GM23248 (cell line): ENCODE measurements at regions not wholly inside any gene's neighbourhood (a gene's known extent, or its start where the extent isn't known, plus 50 kb on each side); places are given as distances from the start of the nearest gene placed in this dataset.

Experiments
- DNase-seq: peaks from one replicate; pipeline ENCODE4 v3.0.0-alpha.2; 2015
- H2AFZ ChIP-seq: fragments of 200-600 bp; sonication (generic); 2 replicates; pipeline ENCODE4 v1.6.1; 2016; ENCODE audit warnings: antibody characterized with exemption
- H3F3A ChIP-seq: fragments of 200-600 bp; sonication (generic); 2 replicates; pipeline ENCODE4 v1.6.1; 2016; ENCODE audit warnings: mild to moderate bottlenecking, antibody characterized with exemption, mixed run types; ENCODE audit not compliant: insufficient read depth
- H3K27ac ChIP-seq: fragments of 200-600 bp; sonication (generic); 2 replicates; pipeline ENCODE4 v1.5.1; 2016; ENCODE audit warnings: mild to moderate bottlenecking
- H3K27me3 ChIP-seq: fragments of 200-600 bp; sonication (generic); replicated peaks from 2 replicates; pipeline ENCODE4 v1.6.1; 2016; ENCODE audit warnings: mild to moderate bottlenecking; ENCODE audit not compliant: insufficient read depth
- H3K36me3 ChIP-seq: fragments of 200-600 bp; sonication (generic); 2 replicates; pipeline ENCODE4 v1.6.1; 2016; ENCODE audit warnings: low read depth, mild to moderate bottlenecking
- H3K4me1 ChIP-seq: fragments of 200-600 bp; sonication (generic); 2 replicates; pipeline ENCODE4 v1.6.1; 2016; ENCODE audit warnings: mild to moderate bottlenecking; ENCODE audit not compliant: insufficient read depth
- H3K4me2 ChIP-seq: fragments of 200-600 bp; sonication (generic); one replicate; pipeline ENCODE4 v1.6.1; 2016; ENCODE audit warnings: mild to moderate bottlenecking; ENCODE audit not compliant: unreplicated experiment
- H3K4me3 ChIP-seq: fragments of 200-600 bp; sonication (generic); 2 replicates; pipeline ENCODE4 v1.5.1; 2016; ENCODE audit warnings: mild to moderate bottlenecking
- H3K79me2 ChIP-seq: fragments of 200-600 bp; sonication (generic); 2 replicates; pipeline ENCODE4 v1.6.1; 2016; ENCODE audit warnings: mild to moderate bottlenecking; ENCODE audit not compliant: insufficient read depth
- H3K9ac ChIP-seq: fragments of 200-600 bp; sonication (generic); 2 replicates; pipeline ENCODE4 v1.6.1; 2016; ENCODE audit warnings: mild to moderate bottlenecking
- H3K9me2 ChIP-seq: fragments of 200-600 bp; sonication (generic); 2 replicates; pipeline ENCODE4 v1.6.1; 2016; ENCODE audit warnings: mixed run types, mild to moderate bottlenecking, moderate library complexity; ENCODE audit not compliant: insufficient read depth
- H3K9me3 ChIP-seq: fragments of 200-600 bp; sonication (generic); one replicate; pipeline ENCODE4 v1.6.1; 2017; ENCODE audit warnings: low read depth
- H4K20me1 ChIP-seq: fragments of 200-600 bp; sonication (generic); 2 replicates; pipeline ENCODE4 v1.6.0; 2016; ENCODE audit not compliant: insufficient read depth
- EZH2 ChIP-seq: fragments of 200-600 bp; sonication (generic); IDR thresholded peaks from 2 replicates; pipeline ENCODE4 v1.6.1; 2018; ENCODE audit warnings: antibody characterized with exemption, mild to moderate bottlenecking; ENCODE audit not compliant: insufficient read depth, poor library complexity, severe bottlenecking
- EZH2phosphoT487 ChIP-seq: fragments of 200-600 bp; sonication (generic); IDR thresholded peaks from 2 replicates; pipeline ENCODE4 v1.6.1; 2018; ENCODE audit warnings: antibody characterized with exemption, moderate library complexity, mild to moderate bottlenecking, low read depth; ENCODE audit not compliant: insufficient read depth
- WGBS, 2 experiments: methylation state at CpG; one replicate each; pipeline ENCODE4 v1.1.6; 2015 to 2017; ENCODE audit warnings: low lambda C conversion rate in 2 of 2, low coverage in 1 of 2; ENCODE audit errors: missing lambda C conversion rate in 2 of 2; 5-methylcytosine and 5-hydroxymethylcytosine counted together
- in situ Hi-C: fragments of 300-500 bp; cut with MboI; formaldehyde crosslinking; loops from 2 replicates; pipeline ENCODE4 v1.15.0; 2020

DNA sequence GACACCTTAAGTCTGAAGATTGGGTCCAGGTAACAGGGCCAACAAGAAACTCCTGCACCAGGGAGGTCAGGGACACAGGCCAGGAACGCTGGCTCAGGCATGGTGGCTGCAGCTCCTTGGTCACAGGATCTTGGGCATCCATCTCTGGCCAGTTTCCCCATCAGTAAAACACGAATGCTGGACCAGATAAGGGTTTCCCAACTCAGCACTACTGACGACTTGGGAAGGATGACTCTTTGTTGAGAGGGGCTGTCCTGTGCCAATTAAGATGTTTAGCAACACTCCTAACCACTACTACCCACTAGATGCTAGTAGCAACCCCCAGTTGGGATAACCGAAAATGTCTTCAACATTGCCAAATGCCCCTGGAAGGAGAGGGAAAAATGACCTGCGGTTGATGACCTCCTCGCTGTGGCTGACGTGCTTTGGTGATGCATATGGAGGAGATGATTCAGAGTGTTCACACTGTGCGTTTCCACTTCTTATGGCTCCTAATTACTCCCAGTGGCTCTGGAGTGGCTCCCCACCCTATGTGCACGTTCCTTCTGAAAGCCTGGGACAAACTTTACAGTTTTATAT lies 261.9 kb downstream of the CDH26 start:
- WGBS, 2 experiments, result 14 to 16% methylated on average over 9 of the region's 9 CpGs
- in situ Hi-C loops, result loop anchor here (25.0 kb wide), 1 partner anchor 1667 kb away; no protein-coding TSS in a partner anchor

GRCh38 chr20:60220706-60221105 lies 262.5 kb downstream of the CDH26 start:
- Histone ChIP-seq H3K79me2 (no peaks in the 10 kb centered on the region), H3K4me1 (no peaks in the 10 kb centered on the region), H2AFZ (no peak overlapping the region), H3K36me3 (no peaks in the 10 kb centered on the region), H3K9me2 (no peaks in the 10 kb centered on the region), H4K20me1 (no peaks in the 10 kb centered on the region), H3K9me3 (no peaks in the 10 kb centered on the region), H3K27ac (no peak overlapping the region), H3K9ac (no peak overlapping the region), H3K4me3 (no peak overlapping the region), H3F3A (no peaks in the 10 kb centered on the region), H3K4me2 (no peak overlapping the region), H3K27me3 (no peaks in the 10 kb centered on the region)
- no peak for DNase-seq
- TF ChIP-seq EZH2phosphoT487 (no peak), EZH2 (no peak)
- WGBS, 2 experiments, result 53 to 56% methylated on average over 8 of the region's 8 CpGs
- in situ Hi-C loops, result loop anchor here (25.0 kb wide), 1 partner anchor 1667 kb away; no protein-coding TSS in a partner anchor

More for the DNA sequence above, 261.9 kb downstream of the CDH26 start:
- H3K4me1 ChIP-seq, result no peaks in the 10 kb centered on the region
- H3K27me3 ChIP-seq, result no peaks in the 10 kb centered on the region
- no peaks in the 10 kb centered on the region for H3F3A ChIP-seq
- TF ChIP-seq EZH2phosphoT487 (0 out of 2 replicates have a peak, but pooled peaks have one; percentile 60), EZH2 (no peak)
- H3K9ac ChIP-seq, result no peak overlapping the region
- no peak overlapping the region for H3K27ac ChIP-seq
- no peak overlapping the region for H2AFZ ChIP-seq
- no peaks in the 10 kb centered on the region for H3K9me3 ChIP-seq
- peak; percentile 82 for DNase-seq
- no peaks in the 10 kb centered on the region for H4K20me1 ChIP-seq
- H3K4me2 ChIP-seq, result no peak overlapping the region
- H3K79me2 ChIP-seq, result no peaks in the 10 kb centered on the region
- no peaks in the 10 kb centered on the region for H3K9me2 ChIP-seq
- H3K36me3 ChIP-seq, result no peaks in the 10 kb centered on the region
- H3K4me3 ChIP-seq, result no peak overlapping the region

- WGBS, 2 experiments, result 48 to 57% methylated on average over 3 of the region's 3 CpGs
- H3K4me1 ChIP-seq, result no peaks in the 10 kb centered on the region
- no peak overlapping the region for H3K9ac ChIP-seq
- no peak for DNase-seq
- no peaks in the 10 kb centered on the region for H3K27me3 ChIP-seq
- no peak overlapping the region for H3K4me2 ChIP-seq
- H3K79me2 ChIP-seq, result no peaks in the 10 kb centered on the region
- H3K9me3 ChIP-seq, result no peaks in the 10 kb centered on the region
- in situ Hi-C loops, result loop anchor here (25.0 kb wide), 1 partner anchor 1666 kb away; no protein-coding TSS in a partner anchor
- H3K4me3 ChIP-seq, result no peak overlapping the region
- H2AFZ ChIP-seq, result no peak overlapping the region
- H3F3A ChIP-seq, result no peaks in the 10 kb centered on the region
- H4K20me1 ChIP-seq, result no peaks in the 10 kb centered on the region
- no peaks in the 10 kb centered on the region for H3K9me2 ChIP-seq
- H3K36me3 ChIP-seq, result no peaks in the 10 kb centered on the region
- H3K27ac ChIP-seq, result no peak overlapping the region
- TF ChIP-seq EZH2, result no peak
- TF ChIP-seq EZH2phosphoT487, result no peak
These were observed 263.4 kb downstream of the CDH26 start for GRCh38 chr20:60221593-60221992.

DNA sequence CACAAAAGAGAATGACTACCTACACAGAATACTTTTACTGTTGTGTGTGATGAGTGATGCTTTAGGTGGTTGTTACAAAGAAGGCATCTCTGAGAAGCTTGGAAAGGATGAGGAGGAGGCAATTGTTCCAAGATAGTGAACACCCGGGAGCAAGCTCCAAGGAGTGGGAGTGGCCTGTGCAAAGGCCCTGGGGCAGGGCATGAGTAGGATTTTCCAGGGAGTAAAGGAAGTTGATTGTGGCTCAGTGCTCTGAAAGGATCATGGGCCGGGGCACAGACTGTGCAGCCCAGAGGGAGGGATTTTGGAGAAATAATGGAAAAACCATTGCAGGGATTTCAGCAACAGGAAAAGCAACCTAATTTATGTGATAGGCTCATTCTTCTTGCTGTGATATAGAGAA lies 264.3 kb downstream of the CDH26 start:
- 61 to 63% methylated on average over 2 of the region's 2 CpGs for WGBS, 2 experiments

More for the DNA sequence above, 264.3 kb downstream of the CDH26 start:
- no peak overlapping the region for H3K27ac ChIP-seq
- in situ Hi-C loops, result loop anchor here (25.0 kb wide), 1 partner anchor 1665 kb away; no protein-coding TSS in a partner anchor
- H3K4me3 ChIP-seq, result no peak overlapping the region
- H3K27me3 ChIP-seq, result no peaks in the 10 kb centered on the region
- no peaks in the 10 kb centered on the region for H4K20me1 ChIP-seq
- H3K9ac ChIP-seq, result no peak overlapping the region
- H3K79me2 ChIP-seq, result no peaks in the 10 kb centered on the region
- H3K36me3 ChIP-seq, result no peaks in the 10 kb centered on the region
- no peaks in the 10 kb centered on the region for H3K4me1 ChIP-seq
- TF ChIP-seq EZH2, result no peak
- no peak for TF ChIP-seq EZH2phosphoT487
- no peak overlapping the region for H2AFZ ChIP-seq
- no peak overlapping the region for H3K4me2 ChIP-seq
- no peaks in the 10 kb centered on the region for H3K9me3 ChIP-seq
- H3F3A ChIP-seq, result no peaks in the 10 kb centered on the region
- no peak for DNase-seq
- no peaks in the 10 kb centered on the region for H3K9me2 ChIP-seq
